BLaER1 (cell line): ENCODE measurements at regions not wholly inside any gene's neighbourhood (a gene's known extent, or its start where the extent isn't known, plus 50 kb on each side); places are given as distances from the start of the nearest gene placed in this dataset.
A peak's percentile ranks its signal among the peaks of the same experiment; 100 is the strongest.

ENCODE experiments used
- H3K27ac ChIP-seq: shearing (Covaris generic); formaldehyde crosslinking; 2 replicates; pipeline ENCODE4 v1.8.1; 2022
- H3K27me3 ChIP-seq: shearing (Covaris generic); formaldehyde crosslinking; 2 replicates; pipeline ENCODE4 v1.8.1; 2022
- H3K36me3 ChIP-seq: shearing (Covaris generic); formaldehyde crosslinking; 2 replicates; pipeline ENCODE4 v1.8.1; 2022
- H3K4me1 ChIP-seq: shearing (Covaris generic); formaldehyde crosslinking; 2 replicates; pipeline ENCODE4 v1.8.1; 2022
- H3K4me2 ChIP-seq: shearing (Covaris generic); formaldehyde crosslinking; 2 replicates; pipeline ENCODE4 v1.8.1; 2022
- H3K4me3 ChIP-seq: shearing (Covaris generic); formaldehyde crosslinking; 2 replicates; pipeline ENCODE4 v1.8.1; 2022
- H3K9ac ChIP-seq: shearing (Covaris generic); formaldehyde crosslinking; 2 replicates; pipeline ENCODE4 v1.8.1; 2022
- H3K9me3 ChIP-seq: shearing (Covaris generic); formaldehyde crosslinking; 2 replicates; pipeline ENCODE4 v1.8.1; 2022
- H4K20me1 ChIP-seq: shearing (Covaris generic); formaldehyde crosslinking; 2 replicates; pipeline ENCODE4 v1.8.1; 2022
- Cebpa-rat ChIP-seq: shearing (Covaris generic); IDR thresholded peaks from 2 replicates; pipeline ENCODE4 v1.8.1; 2022

DNA sequence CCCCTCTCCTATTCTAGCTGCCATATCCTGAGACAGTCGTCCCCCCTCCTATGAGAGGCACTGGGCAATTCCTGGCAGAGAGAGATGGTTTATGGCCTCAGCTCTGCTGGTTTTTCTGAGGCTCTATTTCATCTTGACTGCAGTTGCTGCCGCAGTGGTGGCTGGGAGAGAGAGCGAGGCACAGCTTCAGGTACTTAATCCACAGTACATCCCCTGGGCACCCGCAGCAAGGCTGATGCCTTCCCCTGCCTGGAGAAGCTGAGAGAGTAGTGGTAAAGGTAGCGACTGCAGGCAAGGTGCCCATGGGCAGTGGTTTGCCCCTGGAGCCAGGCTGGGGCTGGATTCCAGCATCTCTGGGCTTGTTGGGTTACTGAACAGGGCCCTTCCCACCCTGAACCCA is 324.7 kb downstream of the RPS24 start:
- Histone ChIP-seq H3K9ac (no peak overlapping the region), H3K4me2 (no peak overlapping the region), H3K9me3 (no peaks in the 10 kb centered on the region), H3K4me3 (no peak overlapping the region), H4K20me1 (no peaks in the 10 kb centered on the region), H3K27ac (no peak overlapping the region), H3K36me3 (no peaks in the 10 kb centered on the region), H3K27me3 (no peaks in the 10 kb centered on the region), H3K4me1 (peaks cover 8% of the 10 kb centered on the region)
- no peak for TF ChIP-seq Cebpa-rat

DNA sequence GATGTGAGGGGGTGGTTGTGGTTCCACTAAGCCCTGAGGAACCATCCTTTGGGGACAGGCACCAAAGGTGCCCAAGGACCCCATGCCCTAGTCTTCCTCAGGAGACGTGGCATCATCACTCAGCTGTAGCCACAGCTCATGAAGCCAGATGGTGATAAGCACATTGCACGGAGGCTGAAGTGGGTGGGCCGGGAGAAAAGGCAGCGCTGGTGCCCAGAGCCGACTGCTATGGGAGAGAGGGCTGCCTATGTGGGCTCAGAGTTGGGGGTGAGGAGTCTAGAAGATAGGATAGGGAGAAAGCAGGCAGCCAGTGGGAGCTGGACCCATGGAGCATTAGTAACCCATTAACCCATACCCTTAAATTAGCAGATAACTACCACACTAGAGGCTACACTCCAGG is 325.3 kb downstream of the RPS24 start:
- Histone ChIP-seq H3K27me3 (no peaks in the 10 kb centered on the region), H3K27ac (no peak overlapping the region), H4K20me1 (no peaks in the 10 kb centered on the region), H3K36me3 (no peaks in the 10 kb centered on the region), H3K4me2 (no peak overlapping the region), H3K4me1 (peaks cover 8% of the 10 kb centered on the region), H3K4me3 (no peak overlapping the region), H3K9me3 (no peaks in the 10 kb centered on the region), H3K9ac (no peak overlapping the region)
- TF ChIP-seq Cebpa-rat: no peak

DNA sequence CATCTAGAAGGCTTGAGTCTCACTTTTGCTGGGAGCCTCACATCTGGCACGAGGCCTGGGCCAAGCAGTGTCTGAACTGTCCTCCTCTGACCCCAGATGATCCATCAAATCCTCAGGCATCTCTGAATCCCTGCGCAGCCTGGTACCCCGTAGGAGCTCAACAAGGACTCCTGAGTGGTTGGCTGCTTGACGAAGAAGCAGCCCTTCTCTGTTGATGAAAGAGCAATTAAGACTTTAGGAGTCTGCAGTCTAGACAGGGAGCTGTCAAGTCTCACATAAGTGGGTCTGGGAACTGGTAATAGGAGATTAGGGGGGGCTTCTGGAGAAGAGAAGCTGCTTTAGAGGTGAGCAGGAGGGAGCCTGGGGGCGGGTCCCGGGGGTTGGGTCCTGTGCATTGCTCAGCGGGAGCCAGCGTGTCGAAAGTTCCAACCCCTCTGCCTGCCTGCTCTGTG is 326.0 kb downstream of the RPS24 start:
- H3K27me3 ChIP-seq: no peaks in the 10 kb centered on the region
- H3K4me3 ChIP-seq: no peak overlapping the region
- TF ChIP-seq Cebpa-rat: no peak
- H4K20me1 ChIP-seq: no peaks in the 10 kb centered on the region
- no peak overlapping the region for H3K4me2 ChIP-seq
- no peaks in the 10 kb centered on the region for H3K9me3 ChIP-seq
- H3K4me1 ChIP-seq: peaks cover 8% of the 10 kb centered on the region
- no peaks in the 10 kb centered on the region for H3K36me3 ChIP-seq
- H3K9ac ChIP-seq: no peak overlapping the region
- no peak overlapping the region for H3K27ac ChIP-seq

- Histone ChIP-seq H4K20me1 (no peaks in the 10 kb centered on the region), H3K4me1 (peaks cover 8% of the 10 kb centered on the region), H3K4me3 (no peak overlapping the region), H3K4me2 (no peak overlapping the region), H3K36me3 (no peaks in the 10 kb centered on the region), H3K9ac (no peak overlapping the region), H3K9me3 (no peaks in the 10 kb centered on the region), H3K27ac (no peak overlapping the region), H3K27me3 (no peaks in the 10 kb centered on the region)
- no peak for TF ChIP-seq Cebpa-rat
These were observed 326.6 kb downstream of the RPS24 start for GRCh38 chr10:78360284-78360683.

GRCh38 chr10:78361031-78361430 is 327.4 kb downstream of the RPS24 start:
- Histone ChIP-seq H3K4me1 (peaks cover 8% of the 10 kb centered on the region), H3K27me3 (no peaks in the 10 kb centered on the region), H3K9ac (no peak overlapping the region), H3K4me3 (no peak overlapping the region), H3K4me2 (no peak overlapping the region), H4K20me1 (no peaks in the 10 kb centered on the region), H3K36me3 (no peaks in the 10 kb centered on the region), H3K9me3 (no peaks in the 10 kb centered on the region), H3K27ac (no peak overlapping the region)
- no peak for TF ChIP-seq Cebpa-rat

GRCh38 chr10:78362406-78363022 is 328.9 kb downstream of the RPS24 start:
- no peak overlapping the region for H3K4me3 ChIP-seq
- H3K9ac ChIP-seq: no peak overlapping the region
- no peaks in the 10 kb centered on the region for H4K20me1 ChIP-seq
- TF ChIP-seq Cebpa-rat: no peak
- H3K27ac ChIP-seq: peak overlapping the region; percentile 46
- H3K9me3 ChIP-seq: no peaks in the 10 kb centered on the region
- peaks cover 8% of the 10 kb centered on the region for H3K4me1 ChIP-seq
- H3K36me3 ChIP-seq: no peaks in the 10 kb centered on the region
- no peaks in the 10 kb centered on the region for H3K27me3 ChIP-seq
- peak overlapping the region; percentile 51 for H3K4me2 ChIP-seq

DNA sequence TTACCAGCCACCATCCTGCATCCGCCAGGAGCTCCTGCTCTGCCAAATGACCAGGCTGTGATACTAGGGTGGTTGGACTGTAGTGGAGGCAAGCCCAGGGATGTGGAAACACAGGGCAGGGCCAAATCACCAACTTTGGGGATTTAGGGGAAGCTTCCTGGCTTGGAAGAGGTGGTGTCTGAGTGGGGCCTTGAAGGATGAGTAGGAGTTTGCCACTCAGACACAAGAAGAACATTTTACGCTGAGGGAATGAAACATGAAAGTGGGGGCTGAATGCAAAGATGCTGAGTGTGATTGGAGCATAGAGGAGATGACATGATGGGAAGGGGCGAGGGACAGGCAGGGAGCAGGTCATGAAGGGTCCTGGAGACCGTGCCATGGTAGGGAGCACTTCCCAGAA is 329.5 kb downstream of the RPS24 start:
- H3K27me3 ChIP-seq: no peaks in the 10 kb centered on the region
- H4K20me1 ChIP-seq: no peaks in the 10 kb centered on the region
- TF ChIP-seq Cebpa-rat: no peak
- H3K4me2 ChIP-seq: no peak overlapping the region
- H3K9me3 ChIP-seq: no peaks in the 10 kb centered on the region
- no peak overlapping the region for H3K4me3 ChIP-seq
- peaks cover 8% of the 10 kb centered on the region for H3K4me1 ChIP-seq
- no peak overlapping the region for H3K9ac ChIP-seq
- H3K27ac ChIP-seq: no peak overlapping the region
- H3K36me3 ChIP-seq: no peaks in the 10 kb centered on the region

GRCh38 chr10:78365694-78366093 is 332.0 kb downstream of the RPS24 start:
- TF ChIP-seq Cebpa-rat: no peak

DNA sequence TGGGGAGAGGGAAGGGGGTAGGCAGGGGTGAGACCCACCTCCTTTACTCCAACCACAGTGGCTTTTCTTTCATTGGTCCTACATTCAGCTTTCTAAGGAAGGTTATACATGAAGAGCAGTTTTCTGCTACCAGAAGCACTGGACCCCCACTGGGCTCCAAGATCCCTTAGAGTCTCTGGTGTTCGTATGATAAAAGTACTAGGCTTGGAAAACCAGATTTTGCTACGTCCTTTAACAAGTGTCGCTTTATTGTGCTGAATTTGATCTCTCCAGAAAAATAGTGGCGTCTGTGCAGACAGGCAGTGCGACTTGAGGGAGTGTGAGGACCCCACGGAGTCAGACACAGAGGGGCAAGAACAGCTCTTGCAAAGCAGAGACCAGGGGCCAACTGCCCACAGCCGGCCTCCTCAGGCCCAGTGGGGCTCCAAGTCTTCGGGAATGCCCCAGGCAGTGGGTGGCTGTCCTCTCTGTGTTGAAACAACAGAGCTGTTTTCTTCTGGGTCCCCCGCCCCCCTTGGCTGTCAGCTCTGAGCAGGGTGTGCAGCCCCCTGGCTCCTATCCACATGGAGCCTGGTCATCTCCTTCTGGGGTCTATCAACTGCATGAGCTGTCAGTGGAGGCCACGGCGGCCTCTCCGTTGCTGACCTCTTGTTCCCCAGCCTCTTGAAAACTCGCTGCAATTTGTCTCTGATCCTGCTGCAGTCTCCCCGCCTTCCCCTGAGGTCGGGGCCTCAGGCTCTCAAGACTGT is 333.2 kb downstream of the RPS24 start:
- H3K36me3 ChIP-seq: no peaks in the 10 kb centered on the region
- no peaks in the 10 kb centered on the region for H4K20me1 ChIP-seq
- no peaks in the 10 kb centered on the region for H3K27me3 ChIP-seq
- no peak overlapping the region for H3K4me2 ChIP-seq
- no peak for TF ChIP-seq Cebpa-rat
- H3K27ac ChIP-seq: no peak overlapping the region
- no peaks in the 10 kb centered on the region for H3K9me3 ChIP-seq
- H3K4me1 ChIP-seq: peaks cover 19% of the 10 kb centered on the region
- no peak overlapping the region for H3K9ac ChIP-seq
- H3K4me3 ChIP-seq: no peak overlapping the region

More at GRCh38 chr10:78365694-78366093, 332.0 kb downstream of the RPS24 start:
- H4K20me1 ChIP-seq: no peaks in the 10 kb centered on the region
- H3K9ac ChIP-seq: no peak overlapping the region
- no peaks in the 10 kb centered on the region for H3K36me3 ChIP-seq
- H3K27ac ChIP-seq: no peak overlapping the region
- H3K4me3 ChIP-seq: no peak overlapping the region
- peaks cover 8% of the 10 kb centered on the region for H3K4me1 ChIP-seq
- no peaks in the 10 kb centered on the region for H3K9me3 ChIP-seq
- H3K4me2 ChIP-seq: no peak overlapping the region
- no peaks in the 10 kb centered on the region for H3K27me3 ChIP-seq

DNA sequence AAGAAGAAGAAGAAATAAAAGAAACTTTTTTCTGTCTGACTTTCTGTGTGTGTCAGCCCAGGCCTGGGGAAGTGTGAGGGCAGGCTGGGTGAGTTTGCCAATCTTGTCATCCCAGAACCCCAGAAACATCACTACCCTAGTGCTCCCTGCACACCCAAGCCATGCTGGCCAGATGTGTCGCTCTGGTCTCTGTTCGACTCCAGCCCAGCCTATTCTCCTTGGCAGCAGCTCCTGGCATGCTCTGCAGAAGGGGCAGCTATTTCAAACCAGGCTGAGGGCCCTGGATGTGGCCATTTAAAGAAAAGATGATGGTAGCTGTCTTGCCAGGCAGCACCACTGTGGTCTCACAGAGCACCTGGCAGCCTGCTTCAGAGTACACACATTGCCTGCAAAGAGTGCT is 334.1 kb downstream of the RPS24 start:
- TF ChIP-seq Cebpa-rat: no peak
- Histone ChIP-seq H3K27ac (no peak overlapping the region), H3K4me1 (peaks cover 19% of the 10 kb centered on the region), H3K9me3 (no peaks in the 10 kb centered on the region), H3K9ac (no peak overlapping the region), H3K36me3 (no peaks in the 10 kb centered on the region), H3K4me3 (no peak overlapping the region), H3K4me2 (no peak overlapping the region), H3K27me3 (no peaks in the 10 kb centered on the region), H4K20me1 (no peaks in the 10 kb centered on the region)
